ENCODE measurements at regions not wholly inside any gene's neighbourhood (a gene's known extent, or its start where the extent isn't known, plus 50 kb on each side); places are given as distances from the start of the nearest gene placed in this dataset.
A peak's percentile ranks its signal among the peaks of the same experiment; 100 is the strongest.

DNA sequence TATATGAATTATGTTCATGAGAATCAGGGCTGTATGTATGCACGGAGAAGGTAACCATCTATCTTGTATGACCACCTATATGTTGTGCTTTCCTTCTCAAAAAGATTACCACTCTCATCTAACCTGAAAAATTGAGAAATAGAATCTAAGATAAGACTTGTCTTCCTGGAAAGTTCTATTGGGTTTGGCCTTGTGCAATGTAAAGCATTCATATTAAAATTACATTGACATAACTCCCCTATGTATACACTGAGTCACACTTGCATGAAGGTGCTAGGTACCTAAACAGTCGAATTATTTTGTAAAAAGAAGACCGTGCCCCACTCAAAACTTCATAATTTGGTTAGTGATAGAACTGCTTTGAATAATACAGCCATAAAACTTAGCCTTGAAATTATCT is 54.5 kb upstream of the RFXAP start:
- TF ChIP-seq, protein P1, sequence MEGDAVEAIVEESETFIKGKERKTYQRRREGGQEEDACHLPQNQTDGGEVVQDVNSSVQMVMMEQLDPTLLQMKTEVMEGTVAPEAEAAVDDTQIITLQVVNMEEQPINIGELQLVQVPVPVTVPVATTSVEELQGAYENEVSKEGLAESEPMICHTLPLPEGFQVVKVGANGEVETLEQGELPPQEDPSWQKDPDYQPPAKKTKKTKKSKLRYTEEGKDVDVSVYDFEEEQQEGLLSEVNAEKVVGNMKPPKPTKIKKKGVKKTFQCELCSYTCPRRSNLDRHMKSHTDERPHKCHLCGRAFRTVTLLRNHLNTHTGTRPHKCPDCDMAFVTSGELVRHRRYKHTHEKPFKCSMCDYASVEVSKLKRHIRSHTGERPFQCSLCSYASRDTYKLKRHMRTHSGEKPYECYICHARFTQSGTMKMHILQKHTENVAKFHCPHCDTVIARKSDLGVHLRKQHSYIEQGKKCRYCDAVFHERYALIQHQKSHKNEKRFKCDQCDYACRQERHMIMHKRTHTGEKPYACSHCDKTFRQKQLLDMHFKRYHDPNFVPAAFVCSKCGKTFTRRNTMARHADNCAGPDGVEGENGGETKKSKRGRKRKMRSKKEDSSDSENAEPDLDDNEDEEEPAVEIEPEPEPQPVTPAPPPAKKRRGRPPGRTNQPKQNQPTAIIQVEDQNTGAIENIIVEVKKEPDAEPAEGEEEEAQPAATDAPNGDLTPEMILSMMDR (conservative IDR thresholded peaks at IDR 0.05): no peak
- H3K27ac ChIP-seq: no peak overlapping the region

DNA sequence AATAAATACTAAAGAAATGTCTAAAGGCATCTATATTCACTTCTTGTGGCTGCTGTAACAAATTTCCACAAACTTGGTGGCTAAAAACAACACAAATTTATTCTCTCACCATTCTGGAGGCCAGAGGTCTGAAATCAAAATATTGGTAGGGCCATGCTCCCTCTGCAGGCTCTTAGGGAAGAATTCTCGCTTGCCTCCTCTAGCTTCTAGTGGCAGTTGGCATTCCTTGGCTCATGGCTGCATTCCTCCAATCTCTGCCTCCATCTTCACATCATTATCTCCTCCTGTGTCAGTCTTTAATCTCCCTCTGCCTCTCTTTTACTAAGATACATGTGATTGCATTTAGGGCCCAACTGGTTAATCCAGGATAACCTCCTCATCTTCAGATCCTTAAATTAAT is 54.1 kb upstream of the RFXAP start:
- TF ChIP-seq, protein P1 (conservative IDR thresholded peaks at IDR 0.05): 0 out of 2 replicates have a peak, but pooled peaks have one; percentile 11
- no peak overlapping the region for H3K27ac ChIP-seq

DNA sequence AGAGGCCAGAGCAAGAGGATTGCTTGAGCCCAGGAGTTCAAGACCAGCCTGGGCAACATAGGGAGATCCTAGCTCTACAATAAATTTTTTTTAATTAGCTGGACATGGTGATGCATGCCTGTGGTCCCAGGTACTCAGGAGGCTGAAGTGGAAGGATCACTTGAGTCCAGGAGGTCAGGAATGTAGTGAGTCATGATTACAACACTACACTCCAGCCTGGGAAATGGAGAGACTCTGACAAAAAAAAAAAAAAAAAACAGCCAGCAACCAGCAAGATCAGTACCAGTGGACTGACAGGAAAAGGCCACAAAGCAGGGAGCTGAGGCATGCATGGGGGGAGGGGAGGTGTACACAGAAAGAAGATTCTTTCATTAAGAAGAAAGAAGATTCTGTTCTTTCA is 52.7 kb upstream of the RFXAP start:
- no peak overlapping the region for H3K27ac ChIP-seq
- TF ChIP-seq, protein P1 (conservative IDR thresholded peaks at IDR 0.05): no peak

DNA sequence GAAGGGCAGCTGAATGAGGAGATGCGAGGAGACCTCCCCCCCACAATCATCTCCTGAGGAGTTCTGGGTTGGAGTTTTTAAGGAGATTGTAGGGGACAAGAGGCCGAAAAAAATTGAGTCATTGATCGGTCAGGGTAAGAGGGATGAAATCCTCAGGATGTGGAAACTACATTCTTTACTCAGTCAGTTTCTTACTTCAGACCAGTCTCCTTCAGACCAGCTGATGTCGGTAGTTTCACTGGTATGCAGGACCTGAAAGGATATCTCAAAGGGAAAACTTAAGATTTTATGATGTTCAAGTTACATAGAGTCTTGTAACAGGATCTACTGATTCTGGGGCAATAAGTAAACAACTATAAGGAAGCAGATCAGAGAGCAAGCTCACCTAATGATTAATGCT is 51.7 kb upstream of the RFXAP start:
- TF ChIP-seq, protein P1 (conservative IDR thresholded peaks at IDR 0.05): no peak
- H3K27ac ChIP-seq: no peak overlapping the region

DNA sequence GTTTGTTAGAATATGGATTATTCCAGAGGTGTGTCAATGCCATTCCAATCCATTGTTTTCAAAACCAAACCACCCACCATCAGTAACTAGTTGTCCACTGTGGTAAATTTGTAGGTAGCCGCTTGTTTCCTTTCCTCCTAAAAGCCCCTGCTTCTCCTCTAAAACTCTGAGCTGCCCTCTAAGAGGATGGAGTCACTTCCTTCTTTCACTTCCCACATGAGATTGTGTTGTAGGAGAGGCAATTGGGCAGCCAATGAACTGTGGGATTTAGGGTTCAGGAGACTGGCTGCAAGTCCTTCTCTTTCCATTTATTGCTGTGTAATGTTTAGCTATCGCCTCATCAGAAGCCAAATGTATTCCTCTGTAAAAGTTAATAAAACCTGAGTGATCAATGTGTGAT is 49.9 kb upstream of the RFXAP start:
- no peak overlapping the region for H3K27ac ChIP-seq
- TF ChIP-seq, protein P1 (conservative IDR thresholded peaks at IDR 0.05): no peak
